Activated CD4-positive, alpha-beta T cell treated with anti-CD3 and anti-CD28 coated beads, Interleukin-2, Interleukin-4, amounts not matched to agents 100 ng/mL and 50 ng/mL, durations not matched to agents 16 hours and 8 hours (primary cell): ENCODE measurements at regions not wholly inside any gene's neighbourhood (a gene's known extent, or its start where the extent isn't known, plus 50 kb on each side); places are given as distances from the start of the nearest gene placed in this dataset.
A peak's percentile ranks its signal among the peaks of the same experiment; 100 is the strongest.

Experiments
- DNase-seq: peaks from one replicate; pipeline ENCODE4 v3.0.0-alpha.2; 2020; ENCODE audit warnings: low spot score

DNA sequence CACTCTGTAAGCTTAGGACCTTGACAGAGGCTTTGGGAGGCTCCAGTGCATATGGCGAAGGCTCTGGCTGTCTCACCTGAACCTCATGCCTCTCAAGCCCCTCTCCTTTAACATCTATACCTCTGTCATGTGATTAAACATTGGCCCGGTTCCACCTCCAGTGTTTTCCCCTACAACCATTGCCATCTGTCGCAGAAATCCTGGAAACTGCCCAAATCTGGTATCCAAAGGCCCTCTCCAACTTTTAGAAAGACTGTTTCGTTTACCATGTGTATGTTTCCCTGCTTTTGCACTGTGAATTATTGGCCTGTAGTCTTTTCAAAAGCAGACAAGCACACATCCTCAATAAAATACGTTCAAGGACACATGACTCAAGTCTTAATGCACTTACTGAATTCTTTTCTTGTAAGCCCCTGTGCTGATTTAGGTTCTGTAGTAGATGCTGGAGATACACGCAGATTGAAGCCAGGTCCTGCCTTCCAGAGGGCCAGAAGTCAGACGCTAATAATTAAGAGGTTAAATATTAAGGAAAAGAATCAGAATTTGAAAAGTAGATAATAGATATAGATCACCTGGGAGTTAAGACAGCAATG, 386.4 kb upstream of the SLC14A2 start:
- DNase-seq = no peak

DNA sequence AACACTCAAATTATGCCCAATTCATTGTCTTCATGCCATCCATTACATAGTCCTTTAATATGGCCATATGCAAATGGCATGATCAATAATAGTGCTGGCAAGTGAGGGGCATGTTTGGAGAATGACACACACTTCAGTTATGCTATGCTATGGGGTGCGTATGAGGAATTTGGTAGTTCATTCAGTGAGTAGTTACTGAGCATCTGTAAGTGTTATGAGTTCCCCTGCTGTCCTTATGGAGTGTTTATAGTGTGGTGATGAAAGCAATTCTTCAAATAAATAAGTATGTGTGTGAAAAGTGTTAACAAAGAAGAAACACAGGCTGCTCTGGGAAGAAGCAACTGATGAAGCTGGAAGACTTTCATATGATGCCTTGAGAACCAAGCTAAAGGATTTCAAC, 383.7 kb upstream of the SLC14A2 start:
- DNase-seq = no peak

DNA sequence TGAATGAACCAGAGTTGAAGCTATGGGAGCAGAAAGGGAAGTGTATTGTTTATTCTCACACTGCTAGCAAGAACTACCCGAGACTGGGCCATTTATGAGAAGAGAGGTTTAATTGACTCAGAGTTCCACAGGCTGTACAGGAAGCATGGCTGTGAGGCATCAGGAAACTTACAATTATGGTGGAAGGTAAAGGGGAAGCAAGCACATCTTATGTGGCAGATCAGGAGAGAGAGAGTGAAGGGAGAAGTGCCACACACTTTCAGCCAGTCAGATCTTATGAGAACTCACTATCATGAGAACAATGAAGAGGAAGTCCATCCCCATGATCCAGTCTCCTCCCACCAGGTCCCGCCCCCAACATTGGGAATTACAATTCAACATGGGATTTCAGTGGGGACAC, 383.2 kb upstream of the SLC14A2 start:
- DNase-seq = no peak

DNA sequence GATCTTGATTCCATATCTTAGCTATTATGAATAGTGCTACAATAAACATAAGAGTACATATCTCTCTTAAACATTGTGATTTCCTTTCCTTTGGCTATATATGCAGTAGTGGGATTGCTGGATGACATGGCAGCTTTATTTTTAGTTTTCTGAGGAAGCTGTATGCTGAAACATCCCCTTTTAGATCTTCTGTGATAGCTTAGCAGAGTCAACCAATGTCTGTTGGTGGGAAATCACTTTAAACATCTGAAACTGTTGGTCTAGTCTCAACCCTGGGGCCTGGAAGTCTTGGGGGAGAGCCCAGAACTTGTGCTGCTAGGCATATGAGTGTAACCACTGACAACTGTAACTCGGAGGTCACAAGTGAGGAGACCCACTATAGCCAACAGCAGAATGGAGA, 378.6 kb upstream of the SLC14A2 start:
- no peak for DNase-seq

DNA sequence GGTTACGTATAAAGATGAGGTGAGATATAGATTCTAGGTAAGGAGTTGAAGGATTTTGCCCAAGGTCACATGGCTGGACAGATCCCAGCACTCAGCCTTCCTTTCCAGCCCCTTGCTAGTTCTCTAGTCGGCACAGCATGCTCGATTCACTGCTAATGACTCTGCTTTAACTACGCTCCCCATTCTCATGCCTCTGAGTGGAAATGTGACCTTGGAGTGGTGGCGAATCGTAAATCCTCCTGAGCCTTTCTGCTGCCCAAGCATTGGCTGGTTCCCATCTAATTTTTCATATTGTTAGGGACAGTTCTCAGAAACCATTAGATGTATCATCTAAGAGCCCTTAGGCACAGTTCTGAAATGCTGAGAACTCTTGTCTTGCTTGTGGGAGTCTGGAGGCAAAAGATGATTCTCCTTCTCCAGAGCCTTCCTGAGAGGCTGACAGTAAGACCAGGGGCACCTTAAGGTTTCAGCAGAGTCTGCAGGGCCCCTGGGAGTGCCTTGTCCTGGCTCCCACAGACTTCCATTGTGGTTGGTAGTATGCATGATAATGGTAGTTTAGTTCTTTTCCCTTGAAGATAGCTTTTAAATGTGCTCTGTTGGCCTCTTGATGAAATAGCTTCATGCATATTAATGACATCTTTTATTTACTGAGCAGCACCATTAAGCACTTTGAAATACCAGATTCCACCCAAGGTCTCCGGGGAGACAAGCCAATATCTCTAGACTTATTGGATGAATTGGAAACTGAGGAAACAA, 377.8 kb upstream of the SLC14A2 start:
- no peak for DNase-seq

DNA sequence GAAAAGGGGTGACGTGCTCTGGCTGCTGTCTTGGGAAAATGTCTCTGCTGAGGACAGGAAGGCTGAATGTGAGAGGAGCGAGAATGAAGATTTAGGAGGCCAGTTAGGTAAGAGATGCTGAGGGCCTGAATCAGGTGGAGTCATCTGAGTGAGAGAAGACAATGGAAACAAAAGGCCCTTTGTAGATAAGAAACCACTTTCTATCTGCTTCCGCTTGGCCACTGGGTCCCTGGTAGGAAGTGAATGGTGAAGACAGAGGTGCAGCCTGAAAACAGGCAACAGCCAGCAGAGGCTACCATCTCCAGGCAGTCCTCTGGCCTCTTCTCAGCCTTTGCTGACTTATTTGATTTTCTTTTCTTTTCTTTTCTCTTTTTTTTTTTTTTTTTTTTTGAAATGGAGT, 374.0 kb upstream of the SLC14A2 start:
- no peak for DNase-seq

DNA sequence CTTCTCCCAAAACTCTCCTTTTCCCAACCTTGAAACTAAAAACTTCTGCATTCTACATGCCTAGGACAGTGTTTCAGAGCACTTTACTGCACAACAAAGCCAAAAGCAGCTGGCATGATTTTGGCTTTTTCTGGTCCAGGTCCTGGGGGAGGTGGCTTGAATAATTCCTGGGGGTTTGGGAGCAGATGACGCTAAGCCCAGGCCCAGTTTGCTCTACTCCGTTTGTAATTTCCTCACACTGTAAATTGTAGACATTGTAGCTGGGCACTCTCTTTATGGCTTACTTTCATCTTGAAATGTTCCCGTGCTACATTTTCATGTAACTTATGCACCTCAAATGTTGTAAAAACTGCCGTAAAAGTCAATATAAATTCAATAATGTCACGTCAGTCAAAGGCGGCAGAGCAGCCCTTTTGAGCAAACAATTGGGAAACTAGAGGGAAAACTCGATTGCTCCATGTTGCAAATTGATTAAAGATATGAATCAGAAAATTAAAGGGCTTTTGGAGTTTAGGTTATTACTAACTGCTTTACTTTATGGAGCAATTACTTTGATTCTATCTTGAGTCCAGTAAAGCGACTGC, 373.2 kb upstream of the SLC14A2 start:
- no peak for DNase-seq

DNA sequence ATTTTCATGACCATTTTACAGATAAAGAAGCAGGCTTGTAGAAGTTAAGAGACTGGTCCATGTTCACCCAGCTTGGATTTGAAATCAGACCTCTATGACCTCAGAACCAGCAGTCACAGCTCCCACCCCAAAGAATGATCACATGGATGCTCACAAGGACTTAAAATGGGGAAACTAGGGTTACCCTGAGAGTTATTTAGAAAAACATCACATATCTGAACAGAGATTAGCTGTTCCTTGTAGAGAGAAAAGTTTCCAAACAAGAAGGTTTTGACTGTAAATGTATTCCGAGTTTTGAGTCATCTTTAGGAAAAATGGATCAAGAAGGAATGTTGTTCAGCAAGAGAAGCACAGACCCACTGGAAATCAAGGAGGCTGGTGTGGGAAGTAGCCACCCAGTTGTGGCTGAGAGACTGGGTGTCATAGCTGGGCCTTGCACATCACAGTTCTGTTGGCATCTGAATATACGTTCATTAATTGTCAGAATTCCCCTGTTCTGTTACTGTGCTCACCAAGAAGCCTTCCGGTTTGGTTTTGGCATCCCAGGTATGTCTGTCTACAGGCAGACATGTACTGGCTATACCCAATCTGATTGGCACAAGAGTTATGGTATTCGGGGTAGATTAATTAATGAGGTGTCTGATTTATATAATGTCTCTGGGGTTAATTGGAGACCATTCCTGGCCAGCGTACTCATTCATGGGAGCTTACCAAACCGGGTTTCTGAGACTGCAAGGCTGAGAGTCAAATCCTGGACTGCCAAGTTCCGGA, 371.8 kb upstream of the SLC14A2 start:
- no peak for DNase-seq

DNA sequence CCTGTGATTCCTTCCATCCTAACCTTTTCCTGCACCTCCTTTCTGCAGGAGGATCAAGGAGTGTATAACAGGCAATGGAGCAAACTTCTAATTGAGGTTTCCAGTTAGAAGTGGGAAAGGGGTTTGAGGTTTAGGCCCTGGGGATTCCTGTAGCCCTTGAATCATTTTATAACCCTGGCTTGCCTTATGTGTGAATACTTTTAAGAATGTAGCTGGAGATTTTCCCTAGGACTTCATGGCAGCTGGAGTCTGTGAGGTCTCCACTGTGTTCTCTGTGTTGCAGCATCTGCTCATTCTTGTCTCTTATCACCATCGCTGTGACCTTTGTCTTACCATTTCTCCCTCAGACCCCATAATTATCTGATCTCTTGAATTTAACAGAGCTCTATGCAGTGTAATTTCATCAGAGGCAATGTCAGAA, 370.2 kb upstream of the SLC14A2 start:
- no peak for DNase-seq

DNA sequence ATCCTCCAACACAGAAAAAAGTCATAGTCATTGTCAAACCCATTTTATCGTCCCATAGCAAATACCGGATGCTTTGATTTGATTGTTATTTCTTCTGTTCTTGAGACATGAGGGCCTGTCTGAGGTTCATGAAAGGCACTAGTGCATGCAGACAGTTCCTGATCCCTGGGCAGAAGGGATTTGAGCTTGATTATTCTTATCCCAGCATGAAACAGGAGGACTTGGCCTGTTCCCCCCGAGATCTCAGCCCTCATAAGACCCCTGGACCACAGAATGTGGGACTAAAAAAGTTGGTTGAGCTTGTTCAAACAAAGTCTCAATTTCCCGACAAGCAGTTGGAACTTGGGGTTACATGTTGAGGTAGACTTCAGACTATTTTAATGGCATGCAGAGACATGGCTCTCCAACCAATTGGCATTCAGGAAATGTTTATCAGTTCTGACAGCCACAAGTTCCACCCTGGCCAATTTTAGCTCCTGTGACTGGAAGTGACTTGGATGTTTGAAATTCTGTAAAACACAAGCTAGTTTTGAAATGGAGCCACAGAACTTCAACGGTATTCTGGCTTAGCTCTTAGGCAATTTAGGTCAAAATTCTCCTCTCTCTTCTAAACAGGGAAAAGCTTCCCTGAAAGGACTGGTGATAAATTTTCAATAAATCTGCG, 366.9 kb upstream of the SLC14A2 start:
- DNase-seq = no peak

DNA sequence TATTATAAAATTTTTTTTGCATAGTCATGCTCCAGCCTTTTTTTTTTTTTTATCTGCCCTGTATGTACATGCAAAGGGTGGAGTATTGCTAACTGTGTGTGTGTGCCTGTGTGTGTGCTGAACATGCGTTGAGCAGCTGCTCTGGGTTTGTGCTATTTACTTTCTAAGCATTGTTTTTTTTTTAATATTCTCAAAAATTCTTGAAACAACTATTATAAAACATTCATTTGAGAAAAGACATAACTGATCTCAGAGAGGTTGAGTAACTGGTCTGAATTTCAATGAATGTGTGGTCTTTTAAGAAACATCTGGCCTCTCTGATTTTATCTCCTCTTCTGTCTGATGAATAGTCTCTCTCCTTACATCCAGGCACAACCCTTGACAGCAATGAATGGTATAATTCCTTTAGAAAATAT, 366.0 kb upstream of the SLC14A2 start:
- DNase-seq = no peak

DNA sequence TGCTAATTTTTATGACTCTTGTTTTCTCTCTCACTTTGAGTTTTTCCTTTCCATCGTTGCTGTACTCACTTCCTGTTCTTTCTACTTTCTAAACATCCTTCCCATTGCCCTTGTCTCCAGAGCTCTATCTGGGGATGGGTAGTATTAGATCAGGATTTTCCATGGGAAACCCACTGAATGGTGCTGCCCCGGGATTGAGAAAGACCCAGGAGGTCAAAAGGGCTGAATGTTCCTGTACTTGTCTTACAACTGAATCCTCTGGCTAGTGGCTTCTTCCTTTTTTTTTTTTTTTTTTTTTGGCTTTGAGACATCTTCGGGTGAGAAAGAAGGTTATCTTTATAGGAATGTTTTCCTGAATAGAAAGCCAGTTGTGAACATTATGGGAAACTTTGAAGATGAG, 364.8 kb upstream of the SLC14A2 start:
- DNase-seq = no peak

DNA sequence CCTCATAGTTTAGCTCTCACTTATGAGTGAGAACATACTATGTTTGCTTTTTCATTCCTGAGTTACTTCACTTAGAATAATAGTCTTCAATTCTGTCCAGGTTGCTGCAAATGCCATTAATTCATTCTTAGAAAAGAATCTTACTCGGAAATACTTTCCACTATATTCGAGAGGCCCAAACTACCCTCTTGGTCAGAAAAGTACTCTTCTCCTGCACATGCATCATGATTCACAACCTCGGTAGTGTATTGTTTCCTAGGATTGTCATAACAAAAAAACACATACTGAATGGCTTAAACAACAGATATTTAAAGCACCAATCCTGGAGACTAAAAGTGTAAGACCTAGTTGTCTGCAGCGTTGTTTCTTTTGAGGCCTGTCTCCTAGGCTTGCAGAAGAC, 364.0 kb upstream of the SLC14A2 start:
- DNase-seq = no peak

DNA sequence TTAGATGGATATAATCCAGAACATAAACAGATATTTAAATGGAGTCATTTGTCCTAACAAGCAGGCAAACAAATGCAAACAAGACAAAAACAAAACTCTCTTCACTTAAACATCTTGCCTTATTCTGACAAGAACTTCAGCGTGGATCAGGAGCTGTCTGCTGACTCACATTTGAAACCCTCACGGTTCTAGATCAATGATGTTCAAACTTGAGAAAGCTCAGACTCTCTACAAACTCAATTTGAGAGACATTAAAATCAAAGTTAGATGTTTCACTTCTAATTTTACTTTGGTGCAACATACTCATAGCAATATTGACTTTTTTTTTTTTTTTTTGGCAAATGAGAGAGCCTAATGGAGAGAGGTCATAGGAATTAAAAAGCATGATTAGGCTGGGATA, 362.8 kb upstream of the SLC14A2 start:
- DNase-seq = peak; percentile 1

DNA sequence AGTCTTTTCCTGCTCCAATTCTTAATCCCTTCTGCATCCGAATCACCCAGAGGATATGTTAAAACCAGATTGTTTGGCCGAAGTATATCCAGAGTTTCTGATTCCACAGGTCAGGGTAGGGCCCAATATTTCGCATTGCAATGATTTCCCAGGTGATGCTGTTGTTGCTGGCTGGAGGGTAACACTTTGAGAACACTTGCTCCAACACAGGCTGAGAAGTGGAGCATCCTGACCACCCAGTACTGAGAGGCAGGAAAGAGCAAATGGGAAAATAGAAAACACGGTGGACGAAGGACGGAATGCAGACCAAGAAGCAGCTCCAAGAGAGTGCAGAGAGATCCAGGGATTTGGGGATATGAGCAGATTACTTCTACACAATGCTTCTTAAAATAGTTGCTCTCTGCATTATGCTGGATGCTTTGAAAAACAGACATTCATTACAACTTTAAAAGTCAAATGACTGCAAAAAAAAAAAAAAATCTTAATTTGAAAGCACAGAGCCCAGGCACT, 362.2 kb upstream of the SLC14A2 start:
- DNase-seq = no peak

DNA sequence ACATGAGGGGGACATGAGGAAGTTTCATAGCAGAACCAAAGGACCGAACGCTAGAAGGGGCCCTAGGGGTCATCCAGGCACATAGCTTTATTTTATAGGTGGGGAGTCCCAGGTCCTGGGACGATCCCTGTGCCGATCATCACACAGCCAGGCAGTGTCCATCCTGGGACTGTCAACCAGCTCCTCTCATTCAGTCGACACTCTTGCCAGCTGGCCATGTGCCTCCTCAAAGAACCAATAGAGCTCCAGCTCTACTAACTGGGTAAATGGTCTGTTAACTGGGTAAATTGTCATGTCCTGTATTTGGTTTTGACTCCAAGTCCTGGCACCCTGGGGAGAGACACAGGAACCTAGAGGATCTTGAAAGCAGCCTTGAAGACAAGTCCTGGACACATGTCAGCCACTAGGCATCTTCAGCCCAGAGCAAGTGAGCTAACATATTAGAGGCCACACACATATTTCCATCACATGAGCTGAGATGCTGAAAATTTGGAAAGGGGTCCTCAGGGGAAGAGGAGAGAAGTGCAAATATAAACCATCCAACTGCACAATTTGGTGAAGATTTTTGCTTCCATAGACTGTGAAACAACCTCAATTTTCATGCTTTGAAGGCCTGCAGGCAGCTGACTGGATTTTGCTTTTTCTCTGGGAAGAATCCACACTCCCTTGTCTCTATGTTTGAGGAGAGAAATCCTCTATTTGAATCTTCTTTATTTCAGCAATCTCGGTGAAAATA, 361.1 kb upstream of the SLC14A2 start:
- DNase-seq = no peak

DNA sequence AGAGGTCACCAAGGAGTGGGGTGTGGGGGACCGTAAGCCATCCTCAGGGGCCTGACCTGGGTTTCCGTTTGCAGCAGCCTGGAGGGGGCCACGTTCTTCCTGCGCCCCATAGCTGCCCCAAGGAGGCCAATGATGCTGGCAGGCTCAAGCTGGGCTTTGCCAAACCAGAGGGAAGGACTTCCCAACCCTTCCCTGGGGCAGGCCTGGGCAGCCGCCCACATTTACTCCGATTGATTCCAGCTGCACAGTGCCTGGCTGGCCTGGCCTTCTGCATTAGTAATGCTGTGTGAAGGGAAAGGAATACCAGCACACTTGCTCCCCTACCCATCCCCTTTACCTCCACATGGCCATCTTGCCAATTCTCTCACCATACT, 360.6 kb upstream of the SLC14A2 start:
- DNase-seq = no peak

DNA sequence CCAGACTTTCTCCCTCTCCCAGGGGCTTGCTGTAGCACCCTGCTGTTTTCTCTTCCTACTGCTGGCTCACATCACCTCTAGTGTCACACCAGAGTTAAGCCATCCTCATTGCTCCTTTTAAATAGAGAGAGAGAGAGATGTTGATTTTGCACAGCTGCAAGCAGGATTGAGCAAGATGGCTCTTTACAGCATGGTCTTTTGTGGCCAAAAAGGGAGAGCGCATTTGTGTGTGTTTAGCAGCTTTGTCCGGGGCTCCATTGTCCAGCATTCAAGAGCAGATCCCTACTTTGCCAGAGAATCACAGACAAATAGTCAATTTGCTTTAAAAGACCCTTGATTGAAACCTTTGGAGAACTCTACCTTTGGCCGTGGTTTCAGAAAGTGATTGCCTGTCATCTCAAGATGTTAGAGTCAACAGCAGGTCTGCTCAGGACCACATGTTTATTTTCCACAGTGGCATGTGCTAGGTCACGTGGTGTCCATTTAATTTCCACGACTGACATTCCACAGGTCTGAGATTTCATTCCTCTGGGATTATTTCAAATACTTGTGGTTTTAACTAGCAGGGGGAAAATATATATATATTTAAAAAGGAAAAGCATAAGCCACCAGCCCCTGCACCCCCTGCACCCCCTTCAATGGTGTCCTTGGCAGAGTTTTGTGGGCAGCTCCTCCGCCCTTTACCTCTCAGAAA, 359.9 kb upstream of the SLC14A2 start:
- no peak for DNase-seq

DNA sequence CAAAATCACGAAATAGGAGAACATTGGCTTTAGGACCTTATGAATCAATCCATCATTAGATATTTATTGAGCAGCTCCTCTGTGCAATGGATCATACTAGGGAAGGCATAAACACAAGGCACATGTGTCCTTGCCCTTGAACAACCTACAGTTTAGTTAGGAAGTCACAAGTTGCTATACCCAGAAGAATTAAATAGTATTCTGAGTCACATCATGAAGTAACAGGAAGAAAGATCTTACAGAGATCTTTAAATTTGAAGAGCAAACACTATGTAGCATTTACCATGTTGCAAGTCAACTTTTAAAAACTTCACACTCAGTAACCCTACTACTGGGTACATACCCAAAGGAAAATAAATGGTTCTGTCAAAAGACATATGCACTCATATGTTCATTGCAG, 355.2 kb upstream of the SLC14A2 start:
- no peak for DNase-seq

DNA sequence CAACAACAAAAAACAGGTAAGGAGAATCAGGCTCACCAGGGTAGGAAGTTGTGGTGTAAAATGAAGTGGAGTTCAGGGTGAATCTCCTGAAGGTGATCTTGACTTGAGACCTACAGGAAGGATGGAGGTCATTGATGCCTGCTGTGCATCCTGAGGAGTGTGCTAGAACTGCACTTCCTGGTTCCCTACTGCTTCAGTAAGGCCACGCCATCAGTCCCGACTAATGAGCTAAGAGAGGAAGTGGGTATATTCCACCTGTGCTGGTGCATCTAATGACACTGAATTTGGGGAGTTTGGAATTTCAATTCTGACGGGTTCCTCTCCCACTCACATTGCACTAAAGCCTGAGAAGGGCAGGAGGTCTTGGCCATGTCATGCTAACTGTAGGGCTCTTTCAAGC, 349.3 kb upstream of the SLC14A2 start:
- DNase-seq = no peak

DNA sequence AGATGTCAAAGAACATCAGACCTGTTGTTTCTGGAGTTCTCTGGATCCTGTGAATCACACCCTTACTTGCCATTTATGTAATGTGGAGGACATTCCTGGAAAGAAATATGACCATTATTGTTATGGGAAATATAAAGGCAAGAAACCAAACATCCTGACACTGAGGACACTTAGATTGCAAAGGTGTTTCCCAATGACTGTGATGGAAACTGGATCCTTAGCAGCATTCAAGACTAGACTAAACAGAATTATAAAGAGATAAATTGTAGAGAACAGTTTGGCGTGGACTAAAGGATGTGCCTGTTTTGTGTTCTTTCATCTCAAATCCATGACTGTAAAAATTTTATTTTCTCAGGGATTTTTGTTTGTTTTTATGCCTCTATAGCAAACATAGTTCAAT, 347.7 kb upstream of the SLC14A2 start:
- DNase-seq = no peak
